ENCODE measurements at regions not wholly inside any gene's neighbourhood (a gene's known extent, or its start where the extent isn't known, plus 50 kb on each side); places are given as distances from the start of the nearest gene placed in this dataset.

DNA sequence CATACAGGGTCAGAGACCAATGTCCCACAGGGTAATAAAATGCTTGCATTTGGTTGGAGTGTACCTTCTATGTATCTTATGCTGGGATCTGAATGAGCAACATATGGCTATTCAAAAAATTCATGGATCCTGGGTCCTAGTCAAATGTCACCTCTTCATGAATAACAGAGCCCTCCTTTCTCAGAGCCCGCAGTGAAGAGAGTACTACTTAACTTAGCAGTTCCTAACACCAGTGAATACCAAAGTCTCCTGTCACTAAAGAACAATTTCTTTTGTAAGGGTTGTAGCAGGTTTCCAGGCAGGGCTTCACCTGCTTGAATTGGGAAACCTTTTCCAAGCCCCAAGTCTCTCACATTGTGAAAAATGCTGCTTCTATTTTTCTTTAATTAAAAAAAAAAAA lies 483.0 kb upstream of the DEPDC1 start:
- TF ChIP-seq, protein P1, sequence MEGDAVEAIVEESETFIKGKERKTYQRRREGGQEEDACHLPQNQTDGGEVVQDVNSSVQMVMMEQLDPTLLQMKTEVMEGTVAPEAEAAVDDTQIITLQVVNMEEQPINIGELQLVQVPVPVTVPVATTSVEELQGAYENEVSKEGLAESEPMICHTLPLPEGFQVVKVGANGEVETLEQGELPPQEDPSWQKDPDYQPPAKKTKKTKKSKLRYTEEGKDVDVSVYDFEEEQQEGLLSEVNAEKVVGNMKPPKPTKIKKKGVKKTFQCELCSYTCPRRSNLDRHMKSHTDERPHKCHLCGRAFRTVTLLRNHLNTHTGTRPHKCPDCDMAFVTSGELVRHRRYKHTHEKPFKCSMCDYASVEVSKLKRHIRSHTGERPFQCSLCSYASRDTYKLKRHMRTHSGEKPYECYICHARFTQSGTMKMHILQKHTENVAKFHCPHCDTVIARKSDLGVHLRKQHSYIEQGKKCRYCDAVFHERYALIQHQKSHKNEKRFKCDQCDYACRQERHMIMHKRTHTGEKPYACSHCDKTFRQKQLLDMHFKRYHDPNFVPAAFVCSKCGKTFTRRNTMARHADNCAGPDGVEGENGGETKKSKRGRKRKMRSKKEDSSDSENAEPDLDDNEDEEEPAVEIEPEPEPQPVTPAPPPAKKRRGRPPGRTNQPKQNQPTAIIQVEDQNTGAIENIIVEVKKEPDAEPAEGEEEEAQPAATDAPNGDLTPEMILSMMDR (IDR thresholded peaks at IDR 0.05): no peak
- no peak for TF ChIP-seq POLR2AphosphoS5 (IDR thresholded peaks at IDR 0.05)
- no peak for TF ChIP-seq EP300 (IDR thresholded peaks at IDR 0.05)

Measured in gastroesophageal sphincter (tissue), 3 donors.